GM23248 (cell line): ENCODE measurements at regions not wholly inside any gene's neighbourhood (a gene's known extent, or its start where the extent isn't known, plus 50 kb on each side); places are given as distances from the start of the nearest gene placed in this dataset.
A peak's percentile ranks its signal among the peaks of the same experiment; 100 is the strongest.
"Not testable (repeated sequence)": the region's sequence is repeated elsewhere in the genome, so short reads cannot be mapped to it uniquely, and the experiment has no call there.

ENCODE experiments used
- DNase-seq: peaks from one replicate; pipeline ENCODE4 v3.0.0-alpha.2; 2015
- H2AFZ ChIP-seq: fragments of 200-600 bp; sonication (generic); 2 replicates; pipeline ENCODE4 v1.6.1; 2016; ENCODE audit warnings: antibody characterized with exemption
- H3F3A ChIP-seq: fragments of 200-600 bp; sonication (generic); 2 replicates; pipeline ENCODE4 v1.6.1; 2016; ENCODE audit warnings: mild to moderate bottlenecking, antibody characterized with exemption, mixed run types; ENCODE audit not compliant: insufficient read depth
- H3K27ac ChIP-seq: fragments of 200-600 bp; sonication (generic); 2 replicates; pipeline ENCODE4 v1.5.1; 2016; ENCODE audit warnings: mild to moderate bottlenecking
- H3K27me3 ChIP-seq: fragments of 200-600 bp; sonication (generic); replicated peaks from 2 replicates; pipeline ENCODE4 v1.6.1; 2016; ENCODE audit warnings: mild to moderate bottlenecking; ENCODE audit not compliant: insufficient read depth
- H3K36me3 ChIP-seq: fragments of 200-600 bp; sonication (generic); 2 replicates; pipeline ENCODE4 v1.6.1; 2016; ENCODE audit warnings: low read depth, mild to moderate bottlenecking
- H3K4me1 ChIP-seq: fragments of 200-600 bp; sonication (generic); 2 replicates; pipeline ENCODE4 v1.6.1; 2016; ENCODE audit warnings: mild to moderate bottlenecking; ENCODE audit not compliant: insufficient read depth
- H3K4me2 ChIP-seq: fragments of 200-600 bp; sonication (generic); one replicate; pipeline ENCODE4 v1.6.1; 2016; ENCODE audit warnings: mild to moderate bottlenecking; ENCODE audit not compliant: unreplicated experiment
- H3K4me3 ChIP-seq: fragments of 200-600 bp; sonication (generic); 2 replicates; pipeline ENCODE4 v1.5.1; 2016; ENCODE audit warnings: mild to moderate bottlenecking
- H3K79me2 ChIP-seq: fragments of 200-600 bp; sonication (generic); 2 replicates; pipeline ENCODE4 v1.6.1; 2016; ENCODE audit warnings: mild to moderate bottlenecking; ENCODE audit not compliant: insufficient read depth
- H3K9ac ChIP-seq: fragments of 200-600 bp; sonication (generic); 2 replicates; pipeline ENCODE4 v1.6.1; 2016; ENCODE audit warnings: mild to moderate bottlenecking
- H3K9me2 ChIP-seq: fragments of 200-600 bp; sonication (generic); 2 replicates; pipeline ENCODE4 v1.6.1; 2016; ENCODE audit warnings: mixed run types, mild to moderate bottlenecking, moderate library complexity; ENCODE audit not compliant: insufficient read depth
- H3K9me3 ChIP-seq: fragments of 200-600 bp; sonication (generic); one replicate; pipeline ENCODE4 v1.6.1; 2017; ENCODE audit warnings: low read depth
- H4K20me1 ChIP-seq: fragments of 200-600 bp; sonication (generic); 2 replicates; pipeline ENCODE4 v1.6.0; 2016; ENCODE audit not compliant: insufficient read depth
- EZH2 ChIP-seq: fragments of 200-600 bp; sonication (generic); IDR thresholded peaks from 2 replicates; pipeline ENCODE4 v1.6.1; 2018; ENCODE audit warnings: antibody characterized with exemption, mild to moderate bottlenecking; ENCODE audit not compliant: insufficient read depth, poor library complexity, severe bottlenecking
- EZH2phosphoT487 ChIP-seq: fragments of 200-600 bp; sonication (generic); IDR thresholded peaks from 2 replicates; pipeline ENCODE4 v1.6.1; 2018; ENCODE audit warnings: antibody characterized with exemption, moderate library complexity, mild to moderate bottlenecking, low read depth; ENCODE audit not compliant: insufficient read depth
- WGBS, 2 experiments: methylation state at CpG; one replicate each; pipeline ENCODE4 v1.1.6; 2015 to 2017; ENCODE audit warnings: low lambda C conversion rate in 2 of 2, low coverage in 1 of 2; ENCODE audit errors: missing lambda C conversion rate in 2 of 2; 5-methylcytosine and 5-hydroxymethylcytosine counted together
- in situ Hi-C: fragments of 300-500 bp; cut with MboI; formaldehyde crosslinking; loops from 2 replicates; pipeline ENCODE4 v1.15.0; 2020

DNA sequence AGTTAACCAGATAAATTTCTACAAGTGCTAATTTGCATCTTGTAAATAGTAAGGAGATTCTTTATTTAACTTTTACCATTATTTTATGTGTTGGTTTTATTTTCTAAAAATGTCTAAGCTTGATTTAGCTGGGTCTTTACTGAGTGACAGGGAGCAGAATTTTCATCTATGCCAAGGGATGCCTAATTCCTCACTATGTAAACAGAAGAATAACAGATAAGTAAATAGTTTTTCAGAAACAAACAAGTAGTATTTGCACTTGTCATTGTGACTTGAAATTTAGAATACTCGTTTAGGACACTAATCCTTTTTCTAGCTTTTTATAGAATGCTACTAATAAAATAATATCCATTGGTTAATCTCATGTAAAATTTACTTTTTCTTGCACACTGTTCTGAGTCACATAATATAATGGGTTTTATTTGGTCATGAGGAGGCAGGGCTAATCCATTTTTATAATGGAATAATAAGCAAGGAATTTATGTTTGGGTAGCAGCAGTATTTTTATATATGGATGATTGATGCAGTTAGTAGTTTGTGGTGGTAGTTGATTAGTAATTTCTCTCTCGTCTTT lies 746.5 kb downstream of the SLC6A15 start:
- no peak overlapping the region for H3K9ac ChIP-seq
- no peaks in the 10 kb centered on the region for H3K27me3 ChIP-seq
- in situ Hi-C loops = no loop called here
- 58 to 59% methylated on average over 2 of the region's 2 CpGs for WGBS, 2 experiments
- H3F3A ChIP-seq = no peaks in the 10 kb centered on the region
- no peaks in the 10 kb centered on the region for H3K9me3 ChIP-seq
- TF ChIP-seq EZH2 (no peak), EZH2phosphoT487 (no peak)
- no peak overlapping the region for H3K4me2 ChIP-seq
- no peaks in the 10 kb centered on the region for H3K4me1 ChIP-seq
- H2AFZ ChIP-seq = no peak overlapping the region
- H3K4me3 ChIP-seq = no peak overlapping the region
- no peaks in the 10 kb centered on the region for H3K36me3 ChIP-seq
- H3K9me2 ChIP-seq = no peaks in the 10 kb centered on the region; the same call in none of the 2 replicates
- no peak for DNase-seq
- H3K79me2 ChIP-seq = no peaks in the 10 kb centered on the region
- H4K20me1 ChIP-seq = no peaks in the 10 kb centered on the region
- no peak overlapping the region for H3K27ac ChIP-seq

DNA sequence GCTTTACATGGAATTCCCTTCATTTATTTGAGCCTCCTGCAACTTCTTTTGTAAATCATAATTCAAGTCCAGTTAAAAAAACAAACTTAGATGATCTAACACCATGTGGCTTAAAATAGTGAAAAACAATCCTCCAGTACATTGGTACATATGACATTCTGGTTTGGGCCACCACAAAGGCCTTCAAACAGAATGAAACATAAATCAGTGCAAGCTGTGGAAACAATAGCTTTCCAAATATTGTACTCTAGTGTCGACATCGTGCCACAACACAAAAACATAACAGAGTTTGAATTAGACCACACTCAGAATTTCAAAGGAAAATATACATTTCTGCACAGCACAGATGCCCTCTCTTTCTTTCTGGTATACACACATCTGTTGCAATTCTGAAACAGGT lies 751.3 kb downstream of the SLC6A15 start:
- Histone ChIP-seq H3K4me1 (no peaks in the 10 kb centered on the region), H3K79me2 (no peaks in the 10 kb centered on the region), H3F3A (no peaks in the 10 kb centered on the region), H3K27me3 (no peaks in the 10 kb centered on the region), H2AFZ (peak overlapping the region; percentile 39; the same call in 1 of the 2 replicates), H3K36me3 (no peaks in the 10 kb centered on the region), H4K20me1 (no peaks in the 10 kb centered on the region), H3K4me2 (no peak overlapping the region), H3K9me2 (no peaks in the 10 kb centered on the region), H3K27ac (no peak overlapping the region), H3K4me3 (no peak overlapping the region), H3K9ac (no peak overlapping the region), H3K9me3 (no peaks in the 10 kb centered on the region)
- 10 to 11% methylated on average over 2 of the region's 2 CpGs for WGBS, 2 experiments
- TF ChIP-seq EZH2phosphoT487 (no peak), EZH2 (no peak)
- in situ Hi-C loops = no loop called here
- no peak for DNase-seq

DNA sequence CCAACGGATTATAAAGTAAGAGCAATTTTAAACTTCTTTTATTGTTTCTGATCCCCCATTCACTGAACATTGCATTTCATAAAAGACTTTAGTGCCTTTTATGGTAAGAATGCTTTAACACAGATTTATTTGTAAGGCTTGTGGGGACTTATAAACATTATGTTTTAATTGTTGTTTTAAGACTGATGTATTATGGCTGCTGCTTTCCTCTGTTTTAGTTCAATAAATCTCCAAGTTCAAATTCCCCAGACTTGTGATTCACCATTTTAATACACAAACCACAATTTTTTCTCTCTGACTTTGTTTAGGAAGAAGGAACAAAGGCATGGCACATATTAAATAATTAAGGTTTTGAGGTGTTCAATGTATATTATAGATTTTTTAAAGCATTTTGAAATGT lies 753.3 kb downstream of the SLC6A15 start:
- Histone ChIP-seq H3K4me1 (no peaks in the 10 kb centered on the region), H3K27me3 (no peaks in the 10 kb centered on the region), H3K36me3 (no peaks in the 10 kb centered on the region), H3K79me2 (no peaks in the 10 kb centered on the region), H3K9me2 (no peaks in the 10 kb centered on the region), H3F3A (no peaks in the 10 kb centered on the region), H3K4me3 (no peak overlapping the region), H4K20me1 (no peaks in the 10 kb centered on the region), H3K4me2 (no peak overlapping the region), H3K9me3 (no peaks in the 10 kb centered on the region), H2AFZ (peak overlapping the region; percentile 59), H3K27ac (no peak overlapping the region), H3K9ac (no peak overlapping the region)
- no peak for DNase-seq
- TF ChIP-seq EZH2 (no peak), EZH2phosphoT487 (no peak)
- WGBS, 2 experiments = 97 to 100% methylated on average over 1 of the region's 1 CpG
- in situ Hi-C loops = no loop called here

DNA sequence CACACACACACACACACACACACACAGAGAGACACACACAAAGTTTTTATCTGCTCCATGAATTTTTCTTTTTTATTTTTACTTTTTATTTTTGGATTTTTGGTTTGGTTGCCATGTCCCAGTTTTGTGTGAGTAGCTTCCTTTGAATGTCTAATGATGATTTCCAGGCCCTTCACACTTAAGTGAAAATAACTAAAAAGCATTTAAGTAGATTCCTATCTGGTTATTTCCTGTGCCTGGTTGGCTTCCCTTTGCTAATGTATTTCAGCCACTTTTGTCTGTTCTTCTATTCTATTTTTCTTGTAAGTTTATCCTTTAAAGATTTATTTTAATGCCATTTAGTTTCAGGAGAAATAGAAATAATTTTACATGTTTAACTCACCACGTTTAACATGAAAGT lies 755.4 kb downstream of the SLC6A15 start:
- no peaks in the 10 kb centered on the region for H4K20me1 ChIP-seq
- TF ChIP-seq EZH2phosphoT487 (no peak), EZH2 (no peak)
- WGBS, 2 experiments = 55 to 61% methylated on average over 1 of the region's 1 CpG
- no peaks in the 10 kb centered on the region for H3K9me3 ChIP-seq
- DNase-seq = no peak
- H3K27me3 ChIP-seq = no peaks in the 10 kb centered on the region
- H3K4me2 ChIP-seq = no peak overlapping the region
- no peak overlapping the region for H3K9ac ChIP-seq
- H3K79me2 ChIP-seq = no peaks in the 10 kb centered on the region
- H3K4me3 ChIP-seq = no peak overlapping the region
- H3K4me1 ChIP-seq = no peaks in the 10 kb centered on the region
- no peaks in the 10 kb centered on the region for H3F3A ChIP-seq
- H2AFZ ChIP-seq = no peak overlapping the region
- no peaks in the 10 kb centered on the region for H3K36me3 ChIP-seq
- in situ Hi-C loops = no loop called here
- no peaks in the 10 kb centered on the region for H3K9me2 ChIP-seq
- no peak overlapping the region for H3K27ac ChIP-seq

DNA sequence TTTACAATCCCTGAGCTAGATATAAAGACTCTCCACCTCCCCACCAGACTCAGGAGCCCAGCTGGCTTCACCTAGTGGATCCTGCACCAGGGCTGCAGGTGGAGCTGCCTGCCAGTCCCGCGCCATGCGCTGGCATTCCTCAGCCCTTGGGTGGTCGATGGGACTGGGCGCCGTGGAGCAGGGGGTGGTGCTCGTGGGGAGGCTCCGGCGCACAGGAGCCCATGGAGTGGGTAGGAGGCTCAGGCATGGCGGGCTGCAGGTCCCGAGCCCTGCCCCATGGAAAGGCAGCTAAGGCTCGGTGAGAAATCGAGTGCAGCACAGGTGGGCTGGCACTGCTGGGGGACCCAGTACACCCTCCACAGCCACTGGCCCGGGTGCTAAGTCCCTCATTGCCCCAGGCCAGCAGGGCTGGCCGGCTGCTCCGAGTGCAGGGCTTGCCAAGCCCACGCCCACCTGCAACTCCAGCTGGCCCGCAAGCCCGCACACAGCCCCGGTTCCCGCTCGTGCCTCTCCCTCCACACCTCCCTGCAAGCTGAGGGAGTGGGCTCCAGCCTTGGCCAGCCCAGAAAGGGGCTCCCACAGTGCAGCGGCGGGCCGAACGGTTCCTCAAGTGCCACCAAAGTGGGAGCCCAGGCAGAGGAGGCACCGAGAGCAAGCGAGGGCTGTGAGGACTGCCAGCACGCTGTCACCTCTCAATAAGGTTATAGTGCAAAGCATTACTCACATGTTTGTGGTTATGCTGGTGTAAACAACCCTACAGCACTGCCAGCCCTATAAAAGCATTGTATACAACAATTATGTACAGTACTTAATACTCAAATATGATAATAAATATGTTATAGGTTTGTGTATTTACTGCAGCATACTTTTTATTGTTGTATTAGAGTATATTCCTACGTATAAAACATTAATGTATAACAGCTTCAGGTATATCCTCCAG lies 757.3 kb downstream of the SLC6A15 start:
- H4K20me1 ChIP-seq, H3K4me2 ChIP-seq, H3K9ac ChIP-seq, H3F3A ChIP-seq, H3K9me2 ChIP-seq, DNase-seq, H3K4me1 ChIP-seq, H2AFZ ChIP-seq, H3K36me3 ChIP-seq, H3K4me3 ChIP-seq, in situ Hi-C loops, H3K27me3 ChIP-seq, H3K9me3 ChIP-seq, H3K79me2 ChIP-seq, H3K27ac ChIP-seq: not testable (repeated sequence)
- WGBS, 2 experiments = 88 to 90% methylated on average over 24 to 29 of the region's 30 CpGs

DNA sequence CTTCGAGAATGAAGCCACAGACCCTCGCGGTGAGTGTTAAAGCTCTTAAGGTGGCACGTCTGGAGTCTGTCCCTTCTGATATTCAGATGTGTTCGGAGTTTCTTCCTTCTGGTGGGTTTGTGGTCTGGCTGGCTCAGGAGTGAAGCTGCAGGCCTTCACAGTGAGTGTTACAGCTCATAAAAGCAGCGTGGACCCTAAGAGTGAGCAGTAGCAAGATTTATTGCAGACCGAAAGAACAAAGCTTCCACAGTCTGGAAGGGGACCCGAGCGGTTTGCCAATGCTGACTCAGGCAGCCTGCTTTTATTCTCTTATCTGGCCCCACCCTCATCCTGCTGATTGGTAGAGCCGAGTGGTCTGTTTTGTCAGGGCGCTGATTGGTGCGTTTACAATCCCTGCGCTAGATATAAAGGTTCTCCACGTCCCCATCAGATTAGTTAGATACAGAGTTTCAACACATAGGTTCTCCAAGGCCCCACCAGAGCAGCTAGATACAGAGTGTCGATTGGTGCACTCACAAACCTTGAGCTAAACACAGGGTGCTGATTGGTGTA lies 758.1 kb downstream of the SLC6A15 start:
- in situ Hi-C loops, H3K4me1 ChIP-seq, H3K27ac ChIP-seq, H3K36me3 ChIP-seq, H3K9me3 ChIP-seq, H3K27me3 ChIP-seq, H3F3A ChIP-seq, H2AFZ ChIP-seq, H4K20me1 ChIP-seq, H3K9me2 ChIP-seq, H3K4me2 ChIP-seq, H3K79me2 ChIP-seq, H3K4me3 ChIP-seq, H3K9ac ChIP-seq, DNase-seq: not testable (repeated sequence)
- WGBS, 2 experiments = 83 to 85% methylated on average over 15 of the region's 15 CpGs
